Thymus (tissue), 11 donors: ENCODE measurements at regions not wholly inside any gene's neighbourhood (a gene's known extent, or its start where the extent isn't known, plus 50 kb on each side); places are given as distances from the start of the nearest gene placed in this dataset.

ENCODE experiments used
- DNase-seq, 9 donors: peaks; one replicate each; pipeline ENCODE4 v3.0.0-alpha.2; 2013; ENCODE audit warnings: low spot score in 9 of 9, low read depth in 6 of 9, missing footprints in 1 of 9
- H3K27ac ChIP-seq, 2 donors: one replicate each; pipeline ENCODE4 v1.5.1; 2013; ENCODE audit warnings: control low read depth in 1 of 2, low read depth in 1 of 2, low read length in 1 of 2, mild to moderate bottlenecking in 1 of 2, moderate library complexity in 1 of 2
- H3K27me3 ChIP-seq, 2 donors: one replicate each; pipeline ENCODE4 v1.5.1; 2013; ENCODE audit warnings: low read length in 1 of 2; ENCODE audit not compliant: control insufficient read depth in 2 of 2, insufficient read depth in 1 of 2
- H3K36me3 ChIP-seq, 2 donors: one replicate each; pipeline ENCODE4 v1.5.1; 2013; ENCODE audit warnings: low read length in 1 of 2, mild to moderate bottlenecking in 1 of 2, moderate library complexity in 1 of 2; ENCODE audit not compliant: control insufficient read depth in 2 of 2, insufficient read depth in 2 of 2
- H3K4me1 ChIP-seq, 2 donors: one replicate each; pipeline ENCODE4 v1.5.1; 2013; ENCODE audit warnings: low read length in 2 of 2; ENCODE audit not compliant: control insufficient read depth in 2 of 2, insufficient read depth in 2 of 2
- H3K4me3 ChIP-seq, 2 donors: one replicate each; pipeline ENCODE4 v1.5.1; 2013; ENCODE audit warnings: low read length in 2 of 2, control low read depth in 1 of 2, mild to moderate bottlenecking in 1 of 2
- H3K9me3 ChIP-seq, 2 donors: one replicate each; pipeline ENCODE4 v1.5.1; 2013; ENCODE audit warnings: low read length in 1 of 2, mild to moderate bottlenecking in 1 of 2; ENCODE audit not compliant: control insufficient read depth in 2 of 2, insufficient read depth in 1 of 2
- WGBS: extraction: QIAGEN DNeasy Blood & Tissue Kit; methylation state at CpG from one replicate; pipeline ENCODE4 v1.1.7; 2013; 5-methylcytosine and 5-hydroxymethylcytosine counted together
- donor health status: healthy.

DNA sequence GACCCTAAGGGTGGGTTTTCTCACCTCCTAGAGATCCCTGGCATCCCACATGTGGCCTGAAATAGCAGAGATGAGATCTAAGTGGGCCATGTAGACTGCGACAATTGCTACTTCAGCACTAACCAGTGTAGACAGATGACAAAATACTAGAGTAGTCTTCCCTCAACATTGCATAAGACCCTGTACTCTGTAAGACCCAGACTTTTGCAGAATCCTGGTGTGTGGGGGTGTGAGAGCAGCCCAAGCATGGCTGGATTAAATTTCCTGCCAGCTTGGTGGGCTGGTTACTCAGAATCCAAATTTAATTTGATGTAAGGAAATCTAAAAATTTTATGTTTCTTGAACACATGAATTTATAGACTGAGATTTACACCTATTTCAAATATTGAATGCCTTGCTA lies 88.3 kb downstream of the ZNF365 start:
- Histone ChIP-seq H3K9me3 (peaks cover 4 to 18% of the 10 kb centered on the region in 2 donors), H3K36me3 (no peaks in the 10 kb centered on the region), H3K27ac (no peak overlapping the region), H3K4me1 (no peaks in the 10 kb centered on the region), H3K27me3 (no peaks in the 10 kb centered on the region), H3K4me3 (no peak overlapping the region)
- 97% methylated on average over 1 of the region's 1 CpG for WGBS
- no peak for DNase-seq

DNA sequence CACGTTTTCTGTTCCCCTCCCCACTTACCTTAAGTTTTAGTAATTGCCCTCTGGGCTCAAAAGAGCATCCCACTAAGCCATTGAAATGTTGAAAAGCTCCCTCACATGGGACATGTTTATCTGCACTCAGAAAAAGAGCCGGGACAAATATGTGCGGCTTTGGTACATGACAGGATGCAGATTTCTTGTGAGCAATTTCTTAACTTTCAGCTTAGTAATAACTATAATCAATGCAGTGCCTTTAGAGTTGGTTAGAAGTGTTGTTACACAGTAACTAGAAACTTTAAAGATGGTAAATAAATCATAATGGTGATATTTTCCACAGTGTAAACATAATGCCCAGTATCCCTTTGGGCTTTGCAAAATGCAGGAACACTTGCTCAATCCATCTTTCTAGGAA lies 89.2 kb downstream of the ZNF365 start:
- Histone ChIP-seq H3K4me3 (no peak overlapping the region), H3K36me3 (no peaks in the 10 kb centered on the region), H3K4me1 (no peaks in the 10 kb centered on the region), H3K27ac (no peak overlapping the region), H3K27me3 (no peaks in the 10 kb centered on the region), H3K9me3 (peaks cover 4 to 18% of the 10 kb centered on the region in 2 donors)
- no peak for DNase-seq
- 78% methylated on average over 3 of the region's 3 CpGs for WGBS

DNA sequence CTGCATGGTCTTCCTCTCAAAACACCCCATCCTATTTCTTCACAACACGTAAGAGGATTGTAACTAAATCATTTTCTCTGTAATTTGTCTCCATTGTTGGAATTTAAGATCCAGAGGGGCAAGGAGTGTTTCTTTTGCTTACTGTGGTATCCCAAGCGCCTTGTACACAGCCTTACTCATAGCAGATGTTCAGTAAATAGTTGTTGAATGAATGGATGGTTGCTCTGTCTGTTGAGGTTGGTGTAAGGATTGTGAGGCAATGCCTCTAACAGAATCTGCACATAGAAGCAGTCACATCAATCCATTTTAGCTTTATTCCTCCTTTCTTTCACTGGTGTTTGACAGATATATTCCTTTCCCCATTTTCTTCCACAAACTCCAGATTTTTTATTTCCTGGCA lies 90.1 kb downstream of the ZNF365 start:
- Histone ChIP-seq H3K4me3 (no peak overlapping the region), H3K36me3 (no peaks in the 10 kb centered on the region), H3K9me3 (peaks cover 4 to 18% of the 10 kb centered on the region in 2 donors), H3K4me1 (no peaks in the 10 kb centered on the region), H3K27ac (no peak overlapping the region), H3K27me3 (no peaks in the 10 kb centered on the region)
- 92% methylated on average over 2 of the region's 2 CpGs for WGBS
- DNase-seq: no peak

DNA sequence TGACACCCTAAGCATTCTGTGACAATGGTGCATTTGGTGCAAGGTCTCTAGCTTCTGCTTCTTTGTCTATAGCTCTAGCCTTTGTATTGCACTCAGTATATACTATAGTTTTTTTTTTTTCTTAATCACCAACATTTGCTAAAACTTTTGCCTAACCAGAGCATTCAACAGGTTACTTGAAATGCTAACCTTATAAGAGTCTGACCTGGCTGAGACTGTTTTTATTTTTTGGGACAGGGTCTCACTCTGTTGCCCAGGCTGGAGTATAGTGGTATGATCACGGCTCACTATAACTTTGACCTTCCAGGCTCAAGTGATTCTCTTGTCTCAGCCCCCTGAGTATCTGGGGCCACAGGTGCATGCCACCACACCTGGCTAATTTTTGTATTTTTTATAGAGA lies 92.4 kb downstream of the ZNF365 start:
- H3K4me1 ChIP-seq: no peaks in the 10 kb centered on the region
- DNase-seq: no peak
- no peak overlapping the region for H3K4me3 ChIP-seq
- H3K36me3 ChIP-seq: no peaks in the 10 kb centered on the region
- no peak overlapping the region for H3K27ac ChIP-seq
- peaks cover 4 to 18% of the 10 kb centered on the region in 2 donors for H3K9me3 ChIP-seq
- WGBS: 98% methylated on average over 1 of the region's 1 CpG
- H3K27me3 ChIP-seq: no peaks in the 10 kb centered on the region

DNA sequence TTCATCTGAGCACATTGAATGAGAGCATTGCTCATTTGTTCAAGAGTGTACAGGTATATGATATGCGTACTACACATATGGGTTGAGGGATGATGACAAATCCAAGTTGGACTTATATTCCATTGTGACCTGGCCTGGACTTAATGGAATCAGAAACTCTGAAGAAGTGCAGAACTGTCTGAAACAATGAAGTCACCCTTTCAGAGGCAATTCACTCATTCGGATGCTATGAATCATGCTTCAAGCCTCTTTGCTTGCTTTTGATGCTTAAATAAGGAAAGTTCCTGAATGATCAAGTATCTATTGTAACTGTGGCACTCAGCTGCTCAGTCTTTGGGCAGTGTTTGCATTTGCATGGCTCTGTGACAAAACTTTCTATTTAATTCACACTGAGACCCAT lies 93.4 kb downstream of the ZNF365 start:
- Histone ChIP-seq H3K9me3 (peaks cover 4 to 18% of the 10 kb centered on the region in 2 donors), H3K4me3 (no peak overlapping the region), H3K36me3 (no peaks in the 10 kb centered on the region), H3K27me3 (no peaks in the 10 kb centered on the region), H3K27ac (no peak overlapping the region), H3K4me1 (no peaks in the 10 kb centered on the region)
- over 99% methylated on average over 2 of the region's 2 CpGs for WGBS
- DNase-seq: no peak

DNA sequence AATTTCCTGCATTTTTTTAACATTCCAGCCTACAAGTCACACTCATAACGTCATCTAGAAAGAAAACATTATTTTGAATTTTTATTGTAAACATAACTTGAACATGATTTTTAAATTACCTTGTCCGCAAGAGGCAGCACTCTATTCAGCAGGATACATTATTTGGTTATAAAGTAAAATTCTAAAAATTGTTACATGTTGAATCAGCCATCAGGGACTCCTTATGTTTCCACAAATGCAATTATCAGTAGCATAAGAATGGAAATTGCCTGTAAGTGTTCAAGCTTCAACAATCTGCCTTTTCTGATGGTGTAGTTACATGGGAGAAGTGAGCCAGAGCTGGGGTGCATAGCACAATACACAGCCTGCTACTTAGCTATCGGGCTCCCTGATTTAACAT lies 97.5 kb downstream of the ZNF365 start:
- Histone ChIP-seq H3K36me3 (no peaks in the 10 kb centered on the region), H3K27ac (no peak overlapping the region), H3K9me3 (no peaks in the 10 kb centered on the region), H3K4me3 (no peak overlapping the region), H3K27me3 (no peaks in the 10 kb centered on the region), H3K4me1 (no peaks in the 10 kb centered on the region)
- 96% methylated on average over 3 of the region's 3 CpGs for WGBS
- DNase-seq: no peak

DNA sequence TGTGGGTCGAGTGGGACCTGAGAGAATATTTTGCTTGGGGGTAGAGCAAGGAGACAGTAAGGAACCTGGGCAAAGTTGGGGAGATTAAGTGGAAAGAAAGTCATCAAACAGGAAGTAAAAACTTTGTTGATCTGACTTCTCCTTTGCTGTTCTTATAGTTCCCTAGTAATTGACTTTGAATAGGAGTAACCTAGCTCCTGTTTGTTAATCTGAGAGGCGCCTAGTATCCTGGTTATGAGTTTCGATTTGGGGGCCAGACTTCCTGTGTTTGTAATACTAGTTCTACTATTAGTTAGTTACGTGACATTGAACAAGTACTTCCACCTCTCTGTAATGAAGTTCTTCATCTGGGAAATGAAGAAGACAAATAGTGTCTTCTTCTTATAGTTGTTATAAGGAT lies 99.1 kb downstream of the ZNF365 start:
- H3K27me3 ChIP-seq: no peaks in the 10 kb centered on the region
- no peaks in the 10 kb centered on the region for H3K36me3 ChIP-seq
- no peak for DNase-seq
- H3K4me1 ChIP-seq: no peaks in the 10 kb centered on the region
- no peak overlapping the region for H3K27ac ChIP-seq
- WGBS: 84% methylated on average over 4 of the region's 4 CpGs
- no peaks in the 10 kb centered on the region for H3K9me3 ChIP-seq
- H3K4me3 ChIP-seq: no peak overlapping the region

DNA sequence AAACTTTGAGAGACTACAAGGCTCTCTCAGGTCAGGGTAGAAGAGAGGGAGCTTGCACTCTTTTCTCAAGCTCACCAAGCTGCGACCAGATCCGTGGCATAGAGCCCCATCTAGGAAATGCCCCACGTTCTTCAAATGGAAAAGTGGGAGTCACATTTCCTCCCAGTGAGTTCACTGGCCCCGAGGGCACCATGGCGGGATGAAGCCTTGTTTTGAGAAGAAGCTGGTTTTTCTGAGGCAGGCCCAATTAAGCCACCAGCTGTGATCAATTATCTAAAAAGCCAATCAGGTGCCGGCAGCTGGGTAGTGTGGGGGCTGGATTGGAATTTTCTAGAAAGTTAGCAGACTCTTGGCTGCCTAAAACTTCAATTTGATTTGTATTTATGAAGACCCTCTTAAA lies 101.4 kb downstream of the ZNF365 start:
- no peaks in the 10 kb centered on the region for H3K36me3 ChIP-seq
- no peak for DNase-seq
- WGBS: 94% methylated on average over 6 of the region's 6 CpGs
- no peaks in the 10 kb centered on the region for H3K27me3 ChIP-seq
- H3K27ac ChIP-seq: no peak overlapping the region
- no peak overlapping the region for H3K4me3 ChIP-seq
- H3K9me3 ChIP-seq: no peaks in the 10 kb centered on the region
- H3K4me1 ChIP-seq: no peaks in the 10 kb centered on the region

DNA sequence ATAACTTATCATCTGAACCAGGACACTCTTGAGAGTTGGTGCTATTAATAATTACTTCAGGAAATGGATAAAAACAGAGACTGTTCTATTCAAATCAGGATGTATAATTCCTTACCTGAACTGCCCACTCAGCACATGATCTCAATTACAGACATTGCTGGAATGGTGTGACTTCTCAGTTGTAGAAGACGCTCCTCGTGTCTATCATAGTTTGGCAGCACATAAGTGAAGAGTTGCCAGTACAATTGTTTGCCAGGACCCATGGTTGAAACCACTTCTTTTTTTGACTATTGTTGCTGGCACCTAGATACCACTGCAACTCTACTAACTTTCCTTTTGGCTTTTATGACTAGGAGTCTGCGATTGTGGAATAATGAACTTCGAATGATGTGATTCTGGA lies 105.4 kb downstream of the ZNF365 start:
- no peak overlapping the region for H3K4me3 ChIP-seq
- H3K27ac ChIP-seq: no peak overlapping the region
- no peaks in the 10 kb centered on the region for H3K27me3 ChIP-seq
- no peaks in the 10 kb centered on the region for H3K4me1 ChIP-seq
- no peaks in the 10 kb centered on the region for H3K36me3 ChIP-seq
- WGBS: 95% methylated on average over 4 of the region's 4 CpGs
- H3K9me3 ChIP-seq: no peaks in the 10 kb centered on the region
- DNase-seq: no peak

DNA sequence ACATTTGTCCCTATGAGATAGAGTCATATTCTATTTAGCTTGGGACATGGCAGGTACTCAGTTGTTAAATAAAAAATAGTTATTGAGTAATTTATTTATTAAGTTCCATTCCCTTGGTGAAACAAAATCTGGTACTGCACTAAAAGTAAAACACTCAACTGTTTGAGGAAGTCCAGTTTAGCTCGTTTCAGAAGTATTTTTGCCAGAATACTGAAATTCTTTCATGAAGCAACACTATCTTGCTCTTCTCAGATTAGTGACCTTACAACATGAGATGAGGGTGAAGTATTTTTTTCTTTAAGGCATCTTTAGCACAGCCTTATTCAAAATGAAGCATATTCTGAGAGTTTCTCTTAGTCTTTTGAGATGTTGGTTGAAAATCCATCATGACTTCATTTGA lies 106.0 kb downstream of the ZNF365 start:
- Histone ChIP-seq H3K4me3 (no peak overlapping the region), H3K9me3 (no peaks in the 10 kb centered on the region), H3K4me1 (no peaks in the 10 kb centered on the region), H3K27me3 (no peaks in the 10 kb centered on the region), H3K27ac (no peak overlapping the region), H3K36me3 (no peaks in the 10 kb centered on the region)
- WGBS: 23% methylated on average over 1 of the region's 1 CpG
- DNase-seq: no peak
